ENCODE measurements at regions not wholly inside any gene's neighbourhood (a gene's known extent, or its start where the extent isn't known, plus 50 kb on each side); places are given as distances from the start of the nearest gene placed in this dataset.

- no peak overlapping the region for H3K27ac ChIP-seq
- no peaks in the 10 kb centered on the region for H3K36me3 ChIP-seq
- no peaks in the 10 kb centered on the region for H3K4me1 ChIP-seq
- DNase-seq: no peak
- ATAC-seq: no peak
- no peaks in the 10 kb centered on the region for H3K9me3 ChIP-seq
- H3K4me3 ChIP-seq: no peak overlapping the region
- H3K27me3 ChIP-seq: no peaks in the 10 kb centered on the region
- intact Hi-C loops (cut with DNase I): no loop called here
- 53% methylated on average over 2 of the region's 2 CpGs for WGBS (ENCODE audit: insufficient coverage, low coverage, low lambda C conversion rate, missing lambda C conversion rate)
- TF ChIP-seq CTCF (IDR thresholded peaks at IDR 0.05): no peak
- no peak for TF ChIP-seq POLR2A (IDR thresholded peaks at IDR 0.05)
Observed at GRCh38 chr1:42075179-42075578, 78.0 kb upstream of the GUCA2B start.

- intact Hi-C loops (cut with DNase I): no loop called here
- no peaks in the 10 kb centered on the region for H3K36me3 ChIP-seq
- 83% methylated on average over 2 of the region's 2 CpGs for WGBS (ENCODE audit: insufficient coverage, low coverage, low lambda C conversion rate, missing lambda C conversion rate)
Observed at GRCh38 chr1:42070996-42071395, 82.2 kb upstream of the GUCA2B start.

GRCh38 chr1:42057800-42058199, 95.4 kb upstream of the GUCA2B start:
- no peak overlapping the region for H3K4me3 ChIP-seq
- H3K27me3 ChIP-seq: no peaks in the 10 kb centered on the region
- H3K4me1 ChIP-seq: no peaks in the 10 kb centered on the region
- H3K9me3 ChIP-seq: peaks cover 0 to 6% (median 0%) of the 10 kb centered on the region in 4 donors
- TF ChIP-seq CTCF (IDR thresholded peaks at IDR 0.05): no peak
- ATAC-seq (no peak), DNase-seq (no peak)
- WGBS (ENCODE audit: insufficient coverage, low coverage, low lambda C conversion rate, missing lambda C conversion rate): 79% methylated on average over 3 of the region's 3 CpGs
- no peak overlapping the region for H3K27ac ChIP-seq
- intact Hi-C loops (cut with DNase I): no loop called here
- H3K36me3 ChIP-seq: no peaks in the 10 kb centered on the region

More at GRCh38 chr1:42070996-42071395, 82.2 kb upstream of the GUCA2B start:
- Histone ChIP-seq H3K4me1 (no peaks in the 10 kb centered on the region), H3K27ac (no peak overlapping the region), H3K9me3 (no peaks in the 10 kb centered on the region), H3K27me3 (no peaks in the 10 kb centered on the region), H3K4me3 (no peak overlapping the region)
- DNase-seq (no peak), ATAC-seq (no peak)
- TF ChIP-seq CTCF (IDR thresholded peaks at IDR 0.05) (no peak), POLR2A (IDR thresholded peaks at IDR 0.05) (no peak)

GRCh38 chr1:42056460-42056859, 96.8 kb upstream of the GUCA2B start:
- ATAC-seq (no peak), DNase-seq (no peak)
- intact Hi-C loops (cut with DNase I): no loop called here
- Histone ChIP-seq H3K4me3 (no peak overlapping the region), H3K27ac (no peak overlapping the region), H3K36me3 (no peaks in the 10 kb centered on the region), H3K4me1 (no peaks in the 10 kb centered on the region), H3K27me3 (no peaks in the 10 kb centered on the region), H3K9me3 (peaks cover 0 to 6% (median 0%) of the 10 kb centered on the region in 4 donors)
- TF ChIP-seq CTCF (IDR thresholded peaks at IDR 0.05) (no peak), POLR2A (IDR thresholded peaks at IDR 0.05) (no peak)

GRCh38 chr1:42055061-42055460, 98.1 kb upstream of the GUCA2B start:
- TF ChIP-seq CTCF (IDR thresholded peaks at IDR 0.05) (no peak), POLR2A (IDR thresholded peaks at IDR 0.05) (no peak)
- no peaks in the 10 kb centered on the region for H3K36me3 ChIP-seq
- intact Hi-C loops (cut with DNase I): no loop called here
- no peak for ATAC-seq
- DNase-seq: no peak
- H3K27ac ChIP-seq: no peak overlapping the region
- peaks cover 0 to 6% (median 0%) of the 10 kb centered on the region in 4 donors for H3K9me3 ChIP-seq
- no peaks in the 10 kb centered on the region for H3K27me3 ChIP-seq
- 60% methylated on average over 1 of the region's 1 CpG for WGBS (ENCODE audit: insufficient coverage, low coverage, low lambda C conversion rate, missing lambda C conversion rate)
- no peaks in the 10 kb centered on the region for H3K4me1 ChIP-seq
- H3K4me3 ChIP-seq: no peak overlapping the region
